GM18868 (cell line): ENCODE measurements at regions not wholly inside any gene's neighbourhood (a gene's known extent, or its start where the extent isn't known, plus 50 kb on each side); places are given as distances from the start of the nearest gene placed in this dataset.

Experiments
- ATAC-seq: cut with Tn5 transposase; IDR thresholded peaks from one replicate; pipeline ENCODE4 v1.9.1; 2021; ENCODE audit warnings: mild to moderate bottlenecking, moderate library complexity; ENCODE audit not compliant: unreplicated experiment

DNA sequence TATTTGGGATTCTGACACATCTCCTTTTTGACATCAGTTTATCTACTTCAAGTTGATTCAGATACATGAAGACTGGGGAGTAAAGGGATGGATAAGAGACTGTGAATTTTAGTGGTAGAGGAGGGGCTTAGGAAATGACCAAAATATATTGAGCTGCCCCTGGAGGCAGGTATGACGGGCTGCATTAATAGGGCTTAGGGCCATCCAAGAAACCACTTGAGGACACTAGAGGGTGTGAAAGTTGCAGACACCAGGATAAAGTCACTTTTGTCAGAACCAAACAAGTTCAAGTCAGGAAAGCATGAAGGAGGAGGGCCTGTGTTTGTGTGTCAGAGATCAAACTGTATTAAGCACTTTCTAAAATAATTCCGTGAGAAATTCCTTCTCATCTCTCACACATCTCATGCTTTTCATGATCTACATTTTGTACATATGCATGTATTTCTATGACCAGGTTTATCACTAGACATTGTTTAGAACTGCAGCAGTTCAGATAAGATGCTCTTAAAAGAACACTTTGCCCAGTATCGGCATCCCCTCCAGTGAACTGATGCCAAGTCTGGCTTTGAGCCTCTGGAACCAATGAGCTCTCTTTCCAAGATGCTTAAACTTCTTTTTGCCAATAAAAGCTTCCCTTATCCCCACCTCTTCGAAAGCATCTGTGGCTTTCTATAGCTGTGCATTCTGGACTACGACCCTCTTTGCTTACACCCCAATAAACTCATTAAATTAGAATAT, 136.9 kb downstream of the SLC38A1 start:
- no peak for ATAC-seq

DNA sequence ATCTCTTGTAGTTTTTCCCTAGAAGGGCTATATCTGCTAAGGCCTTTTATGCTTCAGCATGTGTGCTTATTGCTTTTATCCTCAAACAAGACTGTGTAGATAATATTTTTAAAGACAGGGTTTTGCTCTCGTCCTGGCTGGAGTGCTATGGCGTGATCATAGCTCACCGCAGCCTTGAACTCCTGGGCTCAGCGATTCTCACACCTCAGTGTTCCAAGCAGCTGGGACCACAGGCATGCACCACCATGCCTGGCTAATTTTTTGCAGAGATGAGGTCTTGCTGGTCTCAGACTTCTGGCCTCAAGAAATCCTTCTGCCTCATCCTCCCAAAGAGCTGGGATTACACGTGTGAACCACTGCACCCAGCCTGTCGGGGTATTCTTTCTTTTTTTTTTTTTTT, 137.3 kb upstream of the SCAF11 start:
- ATAC-seq: no peak

DNA sequence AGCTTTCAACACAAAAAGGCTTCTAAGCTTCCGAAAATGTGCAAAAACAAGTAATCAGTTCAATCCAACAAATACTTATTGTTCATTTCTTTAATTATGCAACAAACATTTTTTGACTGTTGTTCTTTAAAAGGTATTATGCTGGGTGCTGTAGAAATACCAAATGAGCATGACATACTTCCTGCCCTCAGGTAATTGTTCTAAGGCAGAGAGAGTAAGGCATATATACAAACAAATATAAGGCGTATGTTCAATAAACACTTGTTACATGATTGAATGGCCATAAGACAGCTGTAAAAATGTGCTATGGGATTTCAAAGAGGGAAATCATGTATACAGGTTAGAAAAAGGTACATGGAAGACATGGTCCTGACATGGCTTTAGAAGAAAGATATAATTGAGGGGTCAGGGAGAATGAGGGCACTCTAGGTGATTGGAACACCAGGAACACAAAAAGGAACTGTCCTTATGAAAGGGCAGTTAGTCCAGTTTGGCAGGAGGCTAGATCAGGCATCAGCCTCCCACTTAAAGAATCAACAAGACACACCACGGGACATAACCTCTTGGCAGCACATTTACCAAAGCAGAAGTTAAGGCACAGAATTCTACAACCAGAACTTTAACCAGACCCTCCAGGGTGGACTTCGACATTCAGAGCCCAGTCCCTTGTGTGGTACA, 135.8 kb upstream of the SCAF11 start:
- ATAC-seq: no peak

DNA sequence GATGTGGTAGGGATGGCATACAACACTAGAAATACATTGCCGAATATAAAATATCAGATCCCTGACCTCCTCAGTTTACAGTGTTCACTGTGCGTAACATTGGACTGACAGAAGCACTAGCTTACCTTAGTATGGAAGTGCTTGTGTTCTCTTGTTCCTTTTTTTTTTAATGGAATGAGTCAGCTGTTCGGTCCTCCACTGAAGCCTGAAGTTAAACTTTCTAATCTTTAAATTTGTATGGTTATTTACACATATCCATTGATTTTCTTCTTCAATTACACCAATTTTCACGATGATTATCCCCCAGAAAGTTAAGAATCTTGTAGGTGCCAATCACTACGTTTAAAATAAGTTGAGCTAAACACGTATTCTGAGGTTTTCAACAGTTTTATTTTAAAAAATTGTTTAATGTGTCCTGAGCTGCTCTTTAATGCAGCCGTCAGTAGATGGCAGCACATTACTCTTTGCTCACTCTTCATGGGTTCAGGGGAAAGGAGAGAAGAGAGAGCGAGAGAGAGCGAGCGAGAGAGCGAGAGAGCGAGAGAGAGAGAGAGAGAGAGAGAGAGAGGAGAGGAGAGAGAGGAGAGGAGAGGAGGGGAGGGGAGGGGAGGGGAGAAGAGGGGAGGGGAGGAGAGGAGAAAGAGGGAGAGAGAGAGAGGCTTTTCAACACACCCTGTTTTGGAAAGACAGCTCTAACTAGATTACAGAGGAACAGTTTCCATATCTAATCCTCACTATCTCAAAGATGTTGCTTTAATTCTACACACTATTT, 134.7 kb upstream of the SCAF11 start:
- peak; percentile 91 for ATAC-seq

DNA sequence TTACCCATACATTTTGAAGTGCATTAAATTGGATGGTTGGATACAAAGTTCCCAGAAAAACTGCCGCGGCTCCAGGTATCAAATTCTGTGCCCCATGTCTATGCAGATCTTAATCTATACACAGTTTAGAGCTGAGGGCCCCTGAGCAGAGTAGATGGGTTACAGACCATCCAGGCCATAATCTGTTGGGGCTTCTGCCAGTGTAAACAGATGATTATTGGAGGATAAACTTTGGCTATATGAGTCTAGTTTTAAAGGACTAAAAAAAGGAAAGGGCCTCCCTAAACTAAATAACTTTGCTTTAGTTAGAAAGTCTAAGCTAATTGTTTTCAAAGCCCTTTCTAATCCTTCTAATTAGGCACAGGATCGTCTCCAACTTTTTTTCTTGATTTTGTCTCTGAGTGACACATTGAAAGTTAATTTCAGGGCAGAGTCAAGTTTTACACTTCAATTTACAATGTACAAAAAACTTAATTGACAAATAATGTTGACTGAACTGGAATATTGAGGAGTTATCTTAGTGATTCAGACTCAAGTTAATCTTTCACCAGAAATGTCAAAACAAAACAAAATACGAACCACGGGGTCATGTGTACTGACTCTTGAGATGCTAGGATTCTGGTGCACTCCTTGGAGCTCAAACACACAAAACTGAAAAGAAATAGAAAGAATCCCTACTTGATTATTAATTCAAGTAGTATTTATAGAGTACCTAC, 133.9 kb upstream of the SCAF11 start:
- ATAC-seq: no peak

DNA sequence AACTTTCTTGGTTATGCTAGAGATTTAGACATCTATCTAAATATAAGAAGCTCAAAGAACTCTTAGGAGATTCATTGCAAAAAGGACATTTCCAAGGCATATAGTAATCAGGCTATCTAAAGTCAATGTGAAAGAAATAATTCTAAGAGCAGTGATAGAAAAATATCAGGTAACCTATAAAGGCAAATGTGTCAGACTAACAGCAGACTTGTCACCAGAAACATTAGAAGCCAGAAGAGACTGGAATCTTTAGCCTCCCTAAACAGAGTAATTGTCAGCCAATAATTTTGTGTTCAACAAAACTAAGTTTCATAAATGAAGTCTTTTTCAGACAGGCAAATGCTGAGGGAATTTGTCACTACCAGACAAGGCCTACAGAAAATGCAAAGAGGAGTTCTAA, 122.0 kb upstream of the SCAF11 start:
- ATAC-seq: no peak

DNA sequence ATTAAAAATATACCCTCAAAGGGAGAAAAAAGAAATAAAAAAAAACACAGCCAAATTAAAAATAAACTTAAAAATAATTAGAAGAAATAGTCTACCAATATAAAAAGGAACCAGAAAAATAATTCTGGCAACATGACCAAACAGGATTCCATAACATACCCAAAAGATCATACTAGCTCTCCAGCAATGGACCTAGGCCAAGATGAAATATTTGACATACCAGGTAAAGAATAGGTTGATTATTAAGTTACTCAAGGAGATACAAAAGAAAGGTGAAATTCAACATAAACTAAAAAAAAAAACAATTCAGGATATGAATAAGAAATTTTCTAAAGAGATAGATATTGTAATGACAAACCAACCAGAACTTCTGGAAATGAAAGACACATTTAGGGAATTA, 121.3 kb upstream of the SCAF11 start:
- ATAC-seq: no peak

DNA sequence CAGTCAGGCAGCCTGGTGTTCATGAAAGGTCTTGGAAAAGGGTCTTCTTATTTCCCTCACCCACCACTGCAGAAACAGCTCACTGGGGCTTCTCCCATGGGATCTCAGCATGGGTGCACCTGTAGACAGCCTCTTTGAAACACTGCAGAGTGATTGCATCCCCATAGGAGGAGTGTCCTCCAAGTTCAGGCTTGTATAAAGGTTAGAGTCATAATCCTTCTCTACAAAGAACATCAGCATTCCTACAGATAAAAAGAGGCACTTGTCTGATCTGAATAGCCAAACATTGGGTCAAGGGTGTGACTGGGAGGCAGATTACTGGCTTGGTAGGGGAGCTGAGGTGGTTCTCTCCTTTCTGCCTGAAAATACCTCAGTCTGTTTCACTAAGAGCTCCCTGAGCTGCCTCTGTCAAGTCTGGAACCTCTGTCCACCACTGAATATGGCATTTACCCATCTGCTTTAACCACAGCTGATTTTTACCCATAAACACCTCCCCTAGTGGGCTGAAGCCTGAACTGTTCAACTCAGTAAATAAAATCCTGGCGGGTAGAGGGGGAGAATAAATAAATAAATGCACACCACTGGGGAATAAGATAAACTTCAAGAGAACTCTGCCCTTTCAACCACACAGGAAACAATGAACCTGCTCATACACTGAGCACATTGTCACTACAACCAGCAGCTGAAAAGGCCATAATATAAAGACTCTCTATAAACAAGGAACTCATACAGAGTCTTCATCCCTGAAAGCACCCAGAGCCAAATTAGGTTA, 120.7 kb upstream of the SCAF11 start:
- ATAC-seq: peak; percentile 29

DNA sequence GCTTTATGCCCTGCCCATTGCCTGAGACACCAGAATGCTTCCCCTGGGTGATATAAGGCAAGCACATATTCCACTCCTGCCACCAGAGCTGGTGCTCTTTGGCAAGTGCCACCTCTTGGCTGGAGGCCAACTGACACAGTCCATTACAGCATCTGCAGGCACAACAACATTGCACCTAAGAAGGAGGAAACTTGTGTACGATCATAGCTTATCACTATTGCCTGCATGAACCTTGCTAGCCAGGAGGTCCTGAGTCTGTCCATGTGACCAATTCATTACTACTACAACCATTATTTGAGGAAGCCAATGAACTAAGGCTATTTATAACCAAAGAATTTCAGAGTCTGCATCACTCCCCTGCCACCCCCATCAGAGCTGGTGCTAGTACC, 119.8 kb upstream of the SCAF11 start:
- ATAC-seq: no peak

DNA sequence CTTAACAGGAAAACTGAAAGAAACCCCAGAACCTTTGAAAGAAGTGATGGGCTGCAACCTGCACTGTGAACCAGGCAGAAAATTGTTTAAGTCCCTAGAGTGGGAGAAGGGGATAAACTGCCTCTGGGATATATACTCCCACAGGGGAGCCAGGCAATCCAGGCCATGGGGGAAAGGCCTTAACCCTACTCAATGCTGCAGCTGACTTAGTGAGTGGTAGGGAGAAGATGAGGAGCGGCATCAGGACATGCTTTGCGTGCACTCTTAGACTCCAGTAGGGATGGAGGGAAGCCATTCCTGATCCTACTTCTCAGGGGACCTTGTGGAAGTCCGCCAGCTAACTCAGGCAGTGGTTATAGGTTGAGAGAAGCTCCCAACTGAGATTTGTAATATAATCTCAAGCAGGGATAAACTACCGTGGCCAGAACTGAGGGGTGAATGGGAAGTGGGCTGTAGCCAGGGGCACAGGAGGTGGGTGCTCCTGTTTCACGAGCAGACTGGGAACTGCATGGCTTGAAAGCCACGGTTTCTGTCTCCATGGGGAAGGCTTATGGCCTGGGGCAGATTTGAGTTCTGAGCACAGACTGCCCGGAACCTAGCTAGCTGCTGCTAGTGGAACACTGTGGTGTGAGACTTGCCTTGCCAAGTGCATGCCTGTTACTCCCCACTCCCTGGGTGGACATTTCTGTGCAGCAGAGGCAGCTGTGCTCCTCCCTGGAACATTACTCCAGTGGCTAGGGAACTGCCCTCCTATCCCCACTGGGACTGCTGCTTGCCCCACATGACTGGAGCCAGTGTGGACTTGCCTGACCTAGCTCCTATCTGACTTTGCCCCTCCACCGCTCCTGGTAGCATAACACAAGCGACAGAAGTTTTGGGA, 119.2 kb upstream of the SCAF11 start:
- no peak for ATAC-seq

DNA sequence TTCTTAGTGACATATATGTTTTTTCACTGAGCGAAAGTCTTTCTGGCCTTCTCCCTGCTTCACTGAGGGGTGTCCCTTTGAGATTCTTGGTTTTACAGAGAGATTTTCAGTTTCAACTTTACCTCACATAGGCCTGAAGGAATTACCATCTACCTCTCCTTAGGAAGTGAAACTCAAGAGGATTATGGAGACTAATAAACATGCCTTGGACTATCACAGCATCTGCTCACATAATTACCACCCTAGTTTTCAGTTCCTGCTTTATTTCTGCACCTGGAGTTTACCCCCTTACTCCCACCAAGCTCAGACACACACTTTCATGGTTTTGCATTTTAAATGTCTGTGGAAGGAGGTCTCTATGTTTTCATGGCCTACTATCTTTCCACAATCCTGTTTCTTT, 118.3 kb upstream of the SCAF11 start:
- ATAC-seq: peak; percentile 90

DNA sequence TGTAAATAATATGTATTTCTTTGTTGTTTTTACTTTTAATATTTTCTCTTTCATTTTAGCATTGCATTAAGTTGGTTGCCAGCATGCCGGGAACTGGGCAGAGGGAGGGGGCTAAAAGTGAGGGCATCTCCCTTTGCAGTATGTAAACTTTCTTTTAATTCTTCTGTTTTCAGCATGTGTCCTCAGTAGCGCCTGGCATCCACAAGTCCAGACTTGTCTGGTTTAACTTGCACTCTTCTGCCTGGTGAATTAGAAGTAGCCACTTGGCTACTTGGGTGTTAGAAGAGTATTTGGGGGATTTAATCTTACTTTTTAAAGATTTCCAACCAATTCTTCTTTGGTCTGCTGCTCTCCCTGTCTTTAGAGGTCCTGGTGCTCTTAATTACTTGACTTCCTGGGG, 117.2 kb upstream of the SCAF11 start:
- ATAC-seq: no peak

DNA sequence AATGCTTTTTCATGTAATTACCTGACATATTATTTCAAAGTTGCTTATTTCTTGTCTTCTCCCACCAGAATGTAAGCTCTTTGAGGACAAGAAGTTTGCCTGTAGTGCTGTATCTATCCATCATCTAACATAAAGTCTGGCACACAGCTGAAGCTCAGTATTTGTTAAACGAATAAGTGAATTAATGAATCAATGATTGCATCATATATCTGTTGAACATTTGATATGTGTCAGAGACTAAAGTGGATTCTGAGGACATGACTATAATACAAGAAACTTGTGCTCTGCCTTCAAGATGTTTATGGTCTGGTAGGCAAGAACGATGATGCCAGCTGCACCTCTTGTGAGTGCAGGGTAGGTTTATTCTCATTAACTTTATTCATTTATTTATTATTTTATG, 115.4 kb upstream of the SCAF11 start:
- no peak for ATAC-seq

DNA sequence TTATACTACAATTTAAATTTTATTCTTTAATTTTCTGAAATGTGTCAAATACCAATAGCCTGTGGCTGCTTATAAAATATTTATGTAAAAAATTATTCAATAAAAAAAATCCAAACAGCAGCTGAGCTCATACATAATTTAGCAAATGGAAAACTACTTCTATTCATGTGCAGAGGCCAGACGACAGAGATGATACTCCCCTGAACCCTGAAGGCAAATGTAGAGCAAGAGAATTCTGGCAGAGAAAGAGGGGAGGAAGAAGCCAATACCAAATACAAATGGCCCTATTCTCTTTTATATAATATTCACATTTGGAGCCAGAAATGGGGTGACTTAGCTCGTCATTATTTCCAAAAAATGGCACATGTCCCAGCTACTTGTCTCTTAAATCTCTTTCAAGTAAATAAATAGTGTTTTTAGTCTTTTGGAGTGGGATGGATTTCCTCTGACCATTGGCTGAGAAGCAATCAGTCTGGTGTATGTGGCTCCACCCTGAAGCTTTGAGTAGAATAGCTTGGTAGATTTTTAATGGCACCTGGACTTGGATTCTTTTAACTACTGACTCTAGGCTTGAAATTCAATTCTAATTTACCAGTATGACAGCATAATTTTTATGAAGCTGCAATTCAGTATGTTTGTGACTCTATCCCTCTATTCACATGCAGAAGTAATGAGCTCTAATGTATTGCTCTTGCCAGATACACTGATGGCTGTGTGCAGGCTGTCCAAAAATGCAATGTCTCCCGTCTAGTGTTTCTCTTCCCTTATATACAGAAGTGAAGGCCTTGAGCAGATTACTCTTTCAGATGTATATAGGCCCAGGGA, 113.4 kb upstream of the SCAF11 start:
- no peak for ATAC-seq

DNA sequence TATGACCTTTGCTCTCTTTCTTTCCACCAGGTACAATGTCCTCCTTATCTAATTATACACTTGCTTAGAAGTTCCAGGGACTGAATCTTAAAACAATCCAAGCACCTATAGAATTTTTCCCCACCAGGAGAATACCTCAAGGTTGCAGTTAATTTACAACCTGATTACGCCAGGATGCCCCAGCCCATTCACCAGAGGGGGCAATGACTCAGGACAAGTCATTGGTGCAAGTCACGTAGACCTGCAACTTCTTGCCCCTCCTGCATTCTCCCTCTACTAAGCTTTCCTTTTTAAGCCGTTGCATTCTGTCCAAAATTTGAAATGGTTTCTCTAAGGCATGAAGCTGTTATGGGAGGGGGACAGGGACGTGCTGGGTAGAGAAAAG, 111.1 kb upstream of the SCAF11 start:
- no peak for ATAC-seq

DNA sequence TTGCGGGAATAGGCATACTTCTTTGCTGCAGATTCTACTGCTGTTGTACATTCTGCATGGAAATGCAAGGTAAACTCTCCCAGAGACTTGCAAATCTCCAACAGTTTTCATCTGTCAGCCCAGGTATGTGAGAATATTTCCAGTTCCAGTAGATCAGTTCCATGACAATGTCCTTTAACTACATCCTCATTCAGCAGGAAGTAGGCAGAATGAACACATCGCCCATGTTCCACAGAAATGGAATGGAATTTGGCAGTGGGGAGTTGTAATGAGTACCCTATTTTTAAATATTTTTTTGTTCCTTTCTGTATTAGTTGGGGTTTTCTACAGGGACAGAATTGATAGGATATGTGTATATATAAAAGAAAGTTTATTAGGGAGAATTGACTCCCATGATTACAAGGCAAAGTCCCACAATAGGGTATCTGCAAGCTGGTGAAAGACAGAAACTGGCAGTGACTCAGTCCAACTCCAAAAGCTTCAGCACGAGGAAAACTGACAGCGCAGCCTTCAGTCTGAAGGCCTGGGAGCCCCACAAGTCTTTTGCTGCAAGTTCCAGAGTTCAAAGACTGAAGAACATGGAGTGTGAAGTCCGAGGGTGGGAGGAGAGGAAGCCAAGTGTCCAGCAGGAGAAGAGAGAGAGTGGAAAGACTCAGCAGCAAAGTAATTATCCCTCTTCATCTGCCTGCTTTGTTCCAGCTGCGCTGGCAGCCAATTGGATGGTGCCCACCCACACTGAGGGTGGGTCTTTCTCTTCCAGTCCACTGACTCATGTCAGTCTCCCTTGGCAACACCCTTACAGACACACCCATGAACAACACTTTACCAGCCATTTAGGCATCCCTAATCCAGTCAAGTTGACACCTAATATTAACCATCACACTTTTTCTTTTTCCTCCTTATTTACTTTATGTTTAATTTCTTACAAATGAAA, 110.4 kb upstream of the SCAF11 start:
- ATAC-seq: no peak

DNA sequence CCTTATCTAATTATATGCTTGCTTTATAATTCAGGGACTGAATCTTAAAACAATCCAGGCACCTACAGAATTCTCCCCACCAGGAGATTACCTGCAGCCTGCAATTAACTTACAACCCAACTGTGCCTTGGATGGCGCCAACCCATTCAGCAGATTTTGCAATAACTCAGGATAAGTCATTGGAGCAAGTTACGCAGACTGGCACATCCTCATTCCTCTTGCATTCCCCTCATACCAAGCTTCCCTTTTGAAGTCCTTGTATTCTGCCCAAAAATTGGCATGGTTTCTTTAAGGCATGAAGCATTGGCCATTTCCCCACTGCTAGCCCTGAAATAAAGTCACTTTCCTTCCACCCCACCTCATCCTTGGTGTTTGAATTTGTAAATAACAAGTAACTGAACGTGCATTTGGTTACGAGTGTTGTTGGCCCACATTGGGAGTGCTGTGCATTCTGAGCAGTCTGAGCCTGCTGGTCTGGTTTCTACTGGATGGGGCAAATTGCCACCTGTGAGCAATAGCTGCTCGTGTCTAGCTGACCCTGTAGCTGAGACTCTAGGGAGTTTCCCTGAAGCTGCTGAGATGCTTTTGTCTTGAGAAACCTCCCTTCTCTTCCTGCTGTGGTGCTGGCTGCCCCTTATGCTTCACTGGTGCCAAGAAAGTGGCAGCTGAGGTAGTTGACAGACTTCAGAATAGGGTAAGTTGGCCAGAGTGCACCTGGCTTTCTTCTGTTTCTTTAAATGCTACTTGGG, 99.2 kb upstream of the SCAF11 start:
- peak; percentile 75 for ATAC-seq
